Ovary (tissue), 7 donors: ENCODE measurements at regions not wholly inside any gene's neighbourhood (a gene's known extent, or its start where the extent isn't known, plus 50 kb on each side); places are given as distances from the start of the nearest gene placed in this dataset.
"Not testable (repeated sequence)": the region's sequence is repeated elsewhere in the genome, so short reads cannot be mapped to it uniquely, and the experiment has no call there.

ENCODE experiments used
- DNase-seq, 5 donors: peaks; one replicate each; pipeline ENCODE4 v3.0.0-alpha.2; 2019 to 2020
- H3K27ac ChIP-seq, 2 donors: fragments of 200-600 bp; one replicate each; pipeline versions ENCODE4 v1.5.1 to v1.8.0; 2019 to 2022
- H3K27me3 ChIP-seq: fragments of 200-600 bp; one replicate; pipeline ENCODE4 v1.8.0; 2022
- H3K36me3 ChIP-seq: fragments of 200-600 bp; sonication (generic); one replicate; pipeline ENCODE4 v1.5.1; 2019
- H3K4me1 ChIP-seq: one replicate; pipeline ENCODE4 v1.8.1; 2013; ENCODE audit warnings: mild to moderate bottlenecking, moderate library complexity; ENCODE audit not compliant: insufficient read depth
- H3K4me3 ChIP-seq: fragments of 200-600 bp; sonication (generic); one replicate; pipeline ENCODE4 v1.5.1; 2017
- H3K9me3 ChIP-seq, 2 donors: fragments of 200-600 bp in 1 of 2; sonication (generic) in 1 of 2; one replicate each; pipeline versions ENCODE4 v1.5.1 to v1.8.1; 2013 to 2019; ENCODE audit warnings: mild to moderate bottlenecking in 1 of 2, moderate library complexity in 1 of 2
- CTCF ChIP-seq, 3 donors: fragments of 450-650 bp in 2 of 3; fragments of 200-600 bp in 1 of 3; IDR thresholded peaks; one replicate each; pipeline versions ENCODE4 v1.5.1 to v1.8.0; 2016 to 2022; ENCODE audit warnings: antibody characterized with exemption in 3 of 3, mild to moderate bottlenecking in 1 of 3
- EP300 ChIP-seq: sonication (generic); formaldehyde crosslinking; IDR thresholded peaks from one replicate; pipeline ENCODE4 v1.6.1; 2017; ENCODE audit warnings: antibody characterized with exemption
- POLR2A ChIP-seq: fragments of 450-650 bp; IDR thresholded peaks from one replicate; pipeline ENCODE4 v1.6.1; 2017; ENCODE audit warnings: antibody characterized with exemption, mild to moderate bottlenecking, moderate library complexity
- WGBS, 3 donors: extraction: QIAGEN DNeasy Blood & Tissue Kit in 1 of 3; methylation state at CpG; one replicate each; pipeline versions ENCODE4 v1.1.5 to v1.1.7; 2013 to 2017; 5-methylcytosine and 5-hydroxymethylcytosine counted together
- intact Hi-C, 4 donors: fragments of 100-400 bp; cut with DNase I; formaldehyde crosslinking; loops; one replicate each; pipeline versions ENCODE4 v1.11.0 to v1.15.1; 2022 to 2023
- donor health status: DM: no; HTN: no; CAD: no; lungs with moderate emphysema.
- donor health status: DM: no; HTN: no; CAD: no.
- donor health status: Bipolar disorder and iron deficiency.
- donor health status: DM: no; HTN: no; CAD: no.
- donor health status: DM: yes; HTN: yes; CAD: no.

GRCh38 chr4:15336410-15337167, 91.2 kb upstream of the C1QTNF7 start:
- intact Hi-C loops: no loop called here
- Histone ChIP-seq H3K27me3 (no peaks in the 10 kb centered on the region), H3K9me3 (no peaks in the 10 kb centered on the region), H3K27ac (no peak overlapping the region), H3K36me3 (no peaks in the 10 kb centered on the region), H3K4me3 (no peak overlapping the region), H3K4me1 (peaks cover 3% of the 10 kb centered on the region)
- TF ChIP-seq CTCF (IDR thresholded peaks at IDR 0.05) (no peak), EP300 (no peak), POLR2A (no peak)
- DNase-seq: no peak
- WGBS, 3 donors: 90 to 91% (median 90%) methylated on average over 8 of the region's 8 CpGs

- H3K4me1 ChIP-seq, intact Hi-C loops, H3K27ac ChIP-seq, H3K27me3 ChIP-seq, DNase-seq, H3K36me3 ChIP-seq, H3K9me3 ChIP-seq, H3K4me3 ChIP-seq: not testable (repeated sequence)
- 68 to 86% (median 77%) methylated on average over 2 of the region's 2 CpGs for whole genome bisulfite sequencing, 3 donors
Observed at GRCh38 chr4:15337168-15337657, 90.6 kb upstream of the C1QTNF7 start.

- intact Hi-C loops: no loop called here
- TF ChIP-seq EP300 (no peak), POLR2A (no peak), CTCF (IDR thresholded peaks at IDR 0.05) (no peak)
- no peaks in the 10 kb centered on the region for H3K36me3 ChIP-seq
- no peak for DNase-seq
- no peaks in the 10 kb centered on the region for H3K27me3 ChIP-seq
- H3K4me3 ChIP-seq: peak overlapping the region; percentile 24
- WGBS, 3 donors: 3 to 13% (median 7%) methylated on average over 5 of the region's 5 CpGs
- peaks cover 15% of the 10 kb centered on the region for H3K4me1 ChIP-seq
- H3K9me3 ChIP-seq: no peaks in the 10 kb centered on the region
- no peak overlapping the region for H3K27ac ChIP-seq
Observed at GRCh38 chr4:15339737-15340136, 88.1 kb upstream of the C1QTNF7 start.

DNA sequence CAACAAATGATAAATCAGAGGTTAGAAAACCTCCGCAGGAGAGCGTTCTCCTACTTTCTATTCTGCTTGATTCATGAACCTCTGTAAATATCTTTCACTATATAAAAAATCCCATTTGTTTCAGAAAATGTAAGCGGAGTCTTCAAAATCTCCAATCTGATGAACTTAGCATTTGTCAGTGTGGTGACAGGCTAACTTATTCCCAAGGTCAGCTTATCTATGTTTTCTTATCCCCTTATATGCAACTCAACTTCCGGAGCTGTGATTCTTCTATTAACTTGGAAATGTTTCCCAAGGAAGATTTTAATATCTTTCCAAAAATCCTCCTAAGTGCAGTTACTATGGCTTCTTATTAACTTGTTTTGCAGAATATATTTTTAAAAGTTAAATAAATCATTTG, 87.5 kb upstream of the C1QTNF7 start:
- WGBS, 3 donors: 2 to 7% (median 6%) methylated on average over 4 of the region's 4 CpGs
- Histone ChIP-seq H3K27me3 (no peaks in the 10 kb centered on the region), H3K27ac (peak overlapping the region in 1 of 2 donors; percentile 34), H3K4me3 (peak overlapping the region; percentile 24), H3K9me3 (no peaks in the 10 kb centered on the region), H3K36me3 (no peaks in the 10 kb centered on the region), H3K4me1 (peaks cover 18% of the 10 kb centered on the region)
- DNase-seq: no peak
- no peak for TF ChIP-seq CTCF (IDR thresholded peaks at IDR 0.05)
- TF ChIP-seq POLR2A: no peak
- TF ChIP-seq EP300: no peak
- intact Hi-C loops: no loop called here
